ENCODE measurements at regions not wholly inside any gene's neighbourhood (a gene's known extent, or its start where the extent isn't known, plus 50 kb on each side); places are given as distances from the start of the nearest gene placed in this dataset.

GRCh38 chr20:40491009-40491590, 197.9 kb downstream of the MAFB start:
- Histone ChIP-seq H3K27me3 (no peaks in the 10 kb centered on the region), H3K9me3 (no peaks in the 10 kb centered on the region), H3K4me1 (ENCODE audit: insufficient read depth) (no peaks in the 10 kb centered on the region), H3K27ac (no peak overlapping the region), H3K36me3 (no peaks in the 10 kb centered on the region), H3K4me3 (no peak overlapping the region)
- WGBS, 3 donors = 54 to 61% (median 59%) methylated on average over 5 of the region's 5 CpGs
- intact Hi-C loops (cut with DNase I) = no loop called here
- no peak for DNase-seq
- TF ChIP-seq CTCF (IDR thresholded peaks at IDR 0.05) (no peak), POLR2A (IDR thresholded peaks at IDR 0.05) (no peak), EP300 (IDR thresholded peaks at IDR 0.05) (no peak)

GRCh38 chr20:40489886-40490285, 199.2 kb downstream of the MAFB start:
- WGBS, 3 donors = 62 to 86% (median 78%) methylated on average over 2 of the region's 2 CpGs

GRCh38 chr20:40488401-40488800, 200.6 kb downstream of the MAFB start:
- Histone ChIP-seq H3K36me3 (no peaks in the 10 kb centered on the region), H3K4me3 (no peak overlapping the region), H3K27ac (no peak overlapping the region), H3K4me1 (ENCODE audit: insufficient read depth) (no peaks in the 10 kb centered on the region), H3K9me3 (no peaks in the 10 kb centered on the region), H3K27me3 (no peaks in the 10 kb centered on the region)
- 82 to 92% (median 82%) methylated on average over 3 of the region's 3 CpGs for WGBS, 3 donors
- no peak for TF ChIP-seq CTCF (IDR thresholded peaks at IDR 0.05)
- TF ChIP-seq EP300 (IDR thresholded peaks at IDR 0.05) = no peak
- TF ChIP-seq POLR2A (IDR thresholded peaks at IDR 0.05) = no peak
- intact Hi-C loops (cut with DNase I) = no loop called here
- DNase-seq = no peak

More at GRCh38 chr20:40489886-40490285, 199.2 kb downstream of the MAFB start:
- Histone ChIP-seq H3K36me3 (no peaks in the 10 kb centered on the region), H3K4me3 (no peak overlapping the region), H3K27ac (no peak overlapping the region), H3K4me1 (ENCODE audit: insufficient read depth) (no peaks in the 10 kb centered on the region), H3K27me3 (no peaks in the 10 kb centered on the region), H3K9me3 (no peaks in the 10 kb centered on the region)
- DNase-seq = no peak
- no peak for TF ChIP-seq CTCF (IDR thresholded peaks at IDR 0.05)
- TF ChIP-seq EP300 (IDR thresholded peaks at IDR 0.05) = no peak
- TF ChIP-seq POLR2A (IDR thresholded peaks at IDR 0.05) = no peak
- intact Hi-C loops (cut with DNase I) = no loop called here

DNA sequence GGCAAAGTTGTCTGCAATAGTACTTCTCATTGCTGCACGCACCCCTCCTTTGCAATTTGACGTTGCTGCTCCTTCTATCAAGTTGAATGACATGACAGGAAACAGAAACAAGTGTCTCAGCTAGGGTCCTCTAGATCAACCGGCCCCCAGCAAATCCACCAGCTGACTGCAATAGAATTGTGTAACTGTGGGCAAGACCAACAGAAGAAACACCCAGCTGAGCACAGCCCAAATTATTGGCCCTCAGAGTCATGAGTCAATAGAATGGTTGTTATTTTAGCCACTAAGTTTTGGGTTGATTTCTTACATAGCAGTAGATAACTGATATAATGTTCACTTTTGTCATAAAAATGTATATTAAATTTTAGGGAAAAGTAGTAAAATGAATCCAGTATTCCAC, 202.7 kb downstream of the MAFB start:
- Histone ChIP-seq H3K4me3 (no peak overlapping the region), H3K9me3 (no peaks in the 10 kb centered on the region), H3K27ac (no peak overlapping the region), H3K4me1 (ENCODE audit: insufficient read depth) (no peaks in the 10 kb centered on the region), H3K36me3 (no peaks in the 10 kb centered on the region), H3K27me3 (no peaks in the 10 kb centered on the region)
- 84 to 91% (median 85%) methylated on average over 3 of the region's 3 CpGs for WGBS, 3 donors
- intact Hi-C loops (cut with DNase I) = no loop called here
- DNase-seq = no peak
- no peak for TF ChIP-seq CTCF (IDR thresholded peaks at IDR 0.05)
- TF ChIP-seq EP300 (IDR thresholded peaks at IDR 0.05) = no peak
- no peak for TF ChIP-seq POLR2A (IDR thresholded peaks at IDR 0.05)

All from ovary (tissue), 7 donors.